ENCODE measurements at regions not wholly inside any gene's neighbourhood (a gene's known extent, or its start where the extent isn't known, plus 50 kb on each side); places are given as distances from the start of the nearest gene placed in this dataset.
"Not testable (repeated sequence)": the region's sequence is repeated elsewhere in the genome, so short reads cannot be mapped to it uniquely, and the experiment has no call there.

GRCh38 chr6:50510361-50510760, 203.0 kb upstream of the TFAP2D start:
- DNase-seq: no peak

GRCh38 chr6:50520326-50521266, 192.7 kb upstream of the TFAP2D start:
- DNase-seq: peak; percentile 21

- no peak for DNase-seq
Measured at GRCh38 chr6:50524341-50524740, 189.0 kb upstream of the TFAP2D start.

GRCh38 chr6:50527985-50528384, 185.3 kb upstream of the TFAP2D start:
- no peak for DNase-seq

- DNase-seq: peak; percentile 18
Measured at GRCh38 chr6:50539447-50539846, 173.9 kb upstream of the TFAP2D start.

- DNase-seq: no peak
Measured at GRCh38 chr6:50541941-50542340, 171.4 kb upstream of the TFAP2D start.

- DNase-seq: peak; percentile 85
Measured at GRCh38 chr6:50543666-50544065, 169.7 kb upstream of the TFAP2D start.

GRCh38 chr6:50549026-50549425, 164.3 kb upstream of the TFAP2D start:
- peak; percentile 85 for DNase-seq

GRCh38 chr6:50549475-50549874, 163.9 kb upstream of the TFAP2D start:
- DNase-seq: peak; percentile 73

GRCh38 chr6:50555982-50556381, 157.3 kb upstream of the TFAP2D start:
- no peak for DNase-seq

GRCh38 chr6:50565004-50565403, 148.3 kb upstream of the TFAP2D start:
- DNase-seq: no peak

GRCh38 chr6:50571230-50571629, 142.1 kb upstream of the TFAP2D start:
- not testable (repeated sequence) for DNase-seq

- DNase-seq: peak; percentile 38
Measured at GRCh38 chr6:50585441-50586330, 127.6 kb upstream of the TFAP2D start.

GRCh38 chr6:50586331-50586675, 127.0 kb upstream of the TFAP2D start:
- no peak for DNase-seq

GRCh38 chr6:50589751-50590470, 123.4 kb upstream of the TFAP2D start:
- DNase-seq: no peak

GRCh38 chr6:50591135-50591534, 122.2 kb upstream of the TFAP2D start:
- DNase-seq: peak; percentile 67

GRCh38 chr6:50600280-50600679, 113.0 kb upstream of the TFAP2D start:
- no peak for DNase-seq

GRCh38 chr6:50602292-50602691, 111.0 kb upstream of the TFAP2D start:
- DNase-seq: peak; percentile 78

- peak; percentile 80 for DNase-seq
Measured at GRCh38 chr6:50608421-50608820, 104.9 kb upstream of the TFAP2D start.

GRCh38 chr6:50610562-50610961, 102.8 kb upstream of the TFAP2D start:
- peak; percentile 44 for DNase-seq

- no peak for DNase-seq
Measured at GRCh38 chr6:50635429-50635828, 77.9 kb upstream of the TFAP2D start.

- no peak for DNase-seq
Measured at GRCh38 chr6:50637267-50637666, 76.1 kb upstream of the TFAP2D start.

GRCh38 chr6:50649086-50649485, 64.2 kb upstream of the TFAP2D start:
- DNase-seq: no peak

Data from NCI-H69 (cell line).